Cardiac muscle cell (in vitro differentiated cells and primary cell): ENCODE measurements at regions not wholly inside any gene's neighbourhood (a gene's known extent, or its start where the extent isn't known, plus 50 kb on each side); places are given as distances from the start of the nearest gene placed in this dataset.

Experiments used
- DNase-seq, 2 donors: peaks; one replicate each; pipeline versions ENCODE4 v3.0.0 to v3.0.0-alpha.2; 2010 to 2017; ENCODE audit warnings: low read depth in 1 of 2, low spot score in 1 of 2
- H3K27ac ChIP-seq: fragments of 200-600 bp; sonication (generic); 2 replicates; pipeline ENCODE4 v1.5.1; 2016
- H3K27me3 ChIP-seq: fragments of 200-600 bp; sonication (generic); 2 replicates; pipeline ENCODE4 v1.6.0; 2016; ENCODE audit warnings: control low read depth
- H3K36me3 ChIP-seq: fragments of 200-600 bp; sonication (generic); 2 replicates; pipeline ENCODE4 v1.5.1; 2016; ENCODE audit warnings: control low read depth
- H3K4me1 ChIP-seq: fragments of 200-600 bp; sonication (generic); 2 replicates; pipeline ENCODE4 v1.8.1; 2017; ENCODE audit warnings: low read depth, mild to moderate bottlenecking, mixed run types
- H3K4me3 ChIP-seq: fragments of 200-600 bp; sonication (generic); 2 replicates; pipeline ENCODE4 v1.5.1; 2016; ENCODE audit warnings: mild to moderate bottlenecking
- H3K9me3 ChIP-seq: fragments of 200-600 bp; sonication (generic); 2 replicates; pipeline ENCODE4 v1.5.1; 2017; ENCODE audit warnings: low read depth, mild to moderate bottlenecking, control low read depth
- TF ChIP-seq, protein P1 (sequence below): IDR thresholded peaks from 2 replicates; pipeline ENCODE4 v1.5.1; 2012; ENCODE audit warnings: low read depth, mild to moderate bottlenecking, low read length

DNA sequence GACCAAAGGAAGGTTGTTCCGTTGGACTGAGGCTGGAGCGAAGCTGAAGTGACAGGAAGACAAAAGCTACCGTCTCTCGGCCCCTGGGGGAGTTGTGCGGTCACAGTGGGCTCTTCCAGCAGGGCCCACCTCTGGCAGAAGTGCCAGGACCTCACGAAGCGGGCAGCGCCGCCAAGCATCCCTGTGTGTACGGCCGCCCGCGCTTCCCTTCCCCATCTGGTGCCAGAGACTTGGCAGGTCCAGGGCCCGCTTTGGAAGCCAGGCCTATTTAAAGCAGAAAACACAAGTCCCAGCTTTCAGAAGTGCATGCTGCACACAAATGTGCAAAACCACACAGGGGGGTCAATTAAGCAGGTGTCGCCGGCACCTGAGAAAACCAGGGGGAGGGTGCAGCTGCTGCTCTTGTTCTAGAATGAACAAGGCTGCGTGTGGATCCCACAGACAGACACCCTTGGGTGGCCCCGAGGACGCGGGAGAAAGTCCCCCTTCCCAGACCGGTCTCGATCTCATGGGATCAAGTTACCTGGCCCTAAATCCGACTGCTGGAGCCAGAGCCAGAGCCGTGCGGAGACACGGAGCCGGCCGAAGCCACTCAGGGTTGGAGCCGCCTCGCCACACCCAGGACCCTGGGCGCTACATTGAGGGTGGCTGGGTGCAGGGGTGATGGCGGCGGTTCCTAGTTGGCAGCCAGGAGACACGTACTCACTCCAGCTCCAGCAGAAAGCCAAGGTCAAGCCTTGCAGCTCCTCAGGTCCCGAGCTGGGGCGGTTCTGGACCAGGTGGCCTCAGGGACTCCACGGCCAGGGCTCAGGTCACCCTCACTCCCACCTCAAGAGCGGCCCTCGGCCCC lies 51.8 kb upstream of the PPP2R2D start:
- no peaks in the 10 kb centered on the region for H3K27me3 ChIP-seq
- H3K27ac ChIP-seq: no peak overlapping the region
- DNase-seq: no peak
- H3K4me3 ChIP-seq: no peak overlapping the region
- TF ChIP-seq, protein P1, sequence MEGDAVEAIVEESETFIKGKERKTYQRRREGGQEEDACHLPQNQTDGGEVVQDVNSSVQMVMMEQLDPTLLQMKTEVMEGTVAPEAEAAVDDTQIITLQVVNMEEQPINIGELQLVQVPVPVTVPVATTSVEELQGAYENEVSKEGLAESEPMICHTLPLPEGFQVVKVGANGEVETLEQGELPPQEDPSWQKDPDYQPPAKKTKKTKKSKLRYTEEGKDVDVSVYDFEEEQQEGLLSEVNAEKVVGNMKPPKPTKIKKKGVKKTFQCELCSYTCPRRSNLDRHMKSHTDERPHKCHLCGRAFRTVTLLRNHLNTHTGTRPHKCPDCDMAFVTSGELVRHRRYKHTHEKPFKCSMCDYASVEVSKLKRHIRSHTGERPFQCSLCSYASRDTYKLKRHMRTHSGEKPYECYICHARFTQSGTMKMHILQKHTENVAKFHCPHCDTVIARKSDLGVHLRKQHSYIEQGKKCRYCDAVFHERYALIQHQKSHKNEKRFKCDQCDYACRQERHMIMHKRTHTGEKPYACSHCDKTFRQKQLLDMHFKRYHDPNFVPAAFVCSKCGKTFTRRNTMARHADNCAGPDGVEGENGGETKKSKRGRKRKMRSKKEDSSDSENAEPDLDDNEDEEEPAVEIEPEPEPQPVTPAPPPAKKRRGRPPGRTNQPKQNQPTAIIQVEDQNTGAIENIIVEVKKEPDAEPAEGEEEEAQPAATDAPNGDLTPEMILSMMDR: no peak
- no peaks in the 10 kb centered on the region for H3K9me3 ChIP-seq
- no peaks in the 10 kb centered on the region for H3K4me1 ChIP-seq
- H3K36me3 ChIP-seq: no peaks in the 10 kb centered on the region

DNA sequence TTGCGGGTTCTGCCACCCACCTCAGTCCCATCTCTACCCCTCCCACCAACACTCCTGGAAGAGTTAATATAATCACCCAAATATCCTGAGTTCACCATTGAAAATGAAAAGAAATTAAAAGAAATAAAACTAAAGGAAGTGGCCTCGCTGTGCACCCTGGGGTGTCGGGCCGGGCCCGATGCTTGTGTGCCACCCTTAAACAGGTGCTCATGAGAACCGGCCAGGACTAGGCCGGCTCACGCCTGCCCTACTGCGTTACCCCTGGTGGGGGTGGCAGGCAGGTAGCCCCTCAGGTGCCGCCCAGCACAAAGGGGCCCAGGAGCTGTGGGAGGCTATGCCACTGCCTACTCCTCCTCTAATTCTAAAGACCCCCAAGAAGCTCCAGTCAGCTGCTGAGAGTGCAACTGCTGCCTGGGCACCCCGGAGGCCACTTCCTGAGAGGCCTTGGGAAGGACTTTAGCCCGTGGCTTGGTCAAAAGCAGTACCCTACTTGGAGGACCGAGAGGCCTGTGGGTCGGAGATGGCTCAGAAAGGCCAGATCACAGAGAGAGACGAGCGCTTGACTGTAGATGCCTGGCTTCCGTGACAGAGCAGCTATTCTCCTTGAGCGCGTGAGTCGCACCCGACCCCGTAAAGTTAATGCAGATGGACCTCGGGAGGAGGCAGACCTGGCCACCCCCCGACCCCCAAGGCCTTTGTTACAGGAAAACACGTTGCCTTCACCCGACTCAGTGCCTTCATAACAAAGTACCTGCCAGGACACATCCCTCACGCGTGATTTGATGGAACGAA lies 51.0 kb upstream of the PPP2R2D start:
- Histone ChIP-seq H3K27ac (no peak overlapping the region), H3K4me1 (no peaks in the 10 kb centered on the region), H3K9me3 (no peaks in the 10 kb centered on the region), H3K36me3 (no peaks in the 10 kb centered on the region), H3K27me3 (no peaks in the 10 kb centered on the region), H3K4me3 (no peak overlapping the region)
- TF ChIP-seq, protein P1: no peak
- DNase-seq: no peak

DNA sequence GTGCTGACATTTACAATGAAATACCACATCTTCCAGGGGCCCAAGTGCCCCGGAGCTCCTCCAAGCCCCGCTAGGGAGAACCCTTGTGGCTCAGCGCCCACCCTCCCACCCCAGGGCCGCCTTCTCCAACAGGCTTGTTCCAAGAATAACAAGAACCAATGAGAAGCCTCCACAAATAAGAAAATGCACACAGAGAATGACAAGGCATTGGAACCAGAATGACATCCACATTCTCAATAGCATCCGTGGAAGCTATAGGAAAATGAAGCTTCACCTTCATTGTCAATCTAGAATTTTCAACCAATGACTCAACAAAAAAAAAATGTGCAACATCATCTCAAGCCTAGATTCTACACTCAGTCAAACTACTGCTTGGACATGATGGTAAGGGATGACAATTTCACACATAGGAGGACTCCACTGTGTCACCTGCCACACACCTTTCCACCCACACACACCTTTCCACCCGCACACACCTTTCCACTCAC lies 50.4 kb upstream of the PPP2R2D start:
- Histone ChIP-seq H3K36me3 (no peaks in the 10 kb centered on the region), H3K9me3 (no peaks in the 10 kb centered on the region), H3K4me1 (no peaks in the 10 kb centered on the region), H3K27me3 (no peaks in the 10 kb centered on the region), H3K27ac (no peak overlapping the region), H3K4me3 (no peak overlapping the region)
- DNase-seq: peak in 1 of 2 donors; percentile 8
- TF ChIP-seq, protein P1: no peak
